CD4-positive, alpha-beta memory T cell (primary cell): ENCODE measurements at regions not wholly inside any gene's neighbourhood (a gene's known extent, or its start where the extent isn't known, plus 50 kb on each side); places are given as distances from the start of the nearest gene placed in this dataset.

Experiments
- CTCF ChIA-PET: fragments of 350-600 bp; sonication (Branson Sonifier 250); formaldehyde crosslinking; loops from one replicate; lab custom pipeline; 2021; ENCODE audit warnings: inconsistent platforms; ENCODE audit not compliant: partially characterized antibody; lab: Charles Lee
- POLR2A ChIA-PET: fragments of 350-600 bp; sonication (Branson Sonifier 250); formaldehyde crosslinking; loops from one replicate; lab custom pipeline; 2021; ENCODE audit not compliant: partially characterized antibody; lab: Charles Lee
- DNase-seq, 5 donors: peaks; one replicate each; pipeline versions ENCODE4 v3.0.0 to v3.0.0-alpha.2; 2020 to 2022; ENCODE audit warnings: mixed read lengths in 1 of 5
- H3K27ac ChIP-seq: one replicate; pipeline ENCODE4 v1.7.0; 2013; ENCODE audit warnings: low read depth, low read length
- H3K27me3 ChIP-seq: 2 replicates; pipeline ENCODE4 v1.7.0; 2013; ENCODE audit warnings: mild to moderate bottlenecking, low read length, moderate library complexity; ENCODE audit not compliant: insufficient read depth
- H3K36me3 ChIP-seq: 2 replicates; pipeline ENCODE4 v1.7.0; 2013; ENCODE audit warnings: mild to moderate bottlenecking, low read length, moderate library complexity; ENCODE audit not compliant: insufficient read depth
- H3K4me1 ChIP-seq: 2 replicates; pipeline ENCODE4 v1.7.0; 2013; ENCODE audit warnings: mild to moderate bottlenecking, low read length, moderate library complexity; ENCODE audit not compliant: insufficient read depth
- H3K4me3 ChIP-seq, 2 donors: one replicate each; pipeline ENCODE4 v1.7.0; 2013; ENCODE audit warnings: low read length in 2 of 2, mild to moderate bottlenecking in 1 of 2
- H3K9me3 ChIP-seq, 2 donors: one replicate each; pipeline ENCODE4 v1.7.0; 2013; ENCODE audit warnings: low read length in 2 of 2, control low read depth in 1 of 2; ENCODE audit not compliant: control insufficient read depth in 1 of 2
- H3K27ac Mint-ChIP-seq, 7 donors: one replicate each; pipeline ENCODE4 v1.8.0; 2020 to 2021; ENCODE audit warnings: mixed read lengths in 7 of 7, mild to moderate bottlenecking in 6 of 7, inconsistent platforms in 3 of 7, moderate library complexity in 3 of 7
- H3K27me3 Mint-ChIP-seq, 2 donors: one replicate each; pipeline ENCODE4 v1.8.0; 2020 to 2021; ENCODE audit warnings: mixed read lengths in 2 of 2
- H3K36me3 Mint-ChIP-seq, 2 donors: one replicate each; pipeline ENCODE4 v1.8.0; 2020 to 2021; ENCODE audit warnings: mixed read lengths in 2 of 2, inconsistent platforms in 1 of 2, mild to moderate bottlenecking in 1 of 2
- H3K4me1 Mint-ChIP-seq, 4 donors: one replicate each; pipeline ENCODE4 v1.8.0; 2020 to 2021; ENCODE audit warnings: mixed read lengths in 4 of 4, mild to moderate bottlenecking in 1 of 4
- H3K4me3 Mint-ChIP-seq, 8 donors: one replicate each; pipeline ENCODE4 v1.8.0; 2020 to 2021; ENCODE audit warnings: mixed read lengths in 8 of 8, mild to moderate bottlenecking in 7 of 8, moderate library complexity in 6 of 8, inconsistent platforms in 3 of 8
- H3K9me3 Mint-ChIP-seq, 8 donors: one replicate each; pipeline ENCODE4 v1.8.0; 2020 to 2021; ENCODE audit warnings: mixed read lengths in 8 of 8, mild to moderate bottlenecking in 5 of 8, inconsistent platforms in 3 of 8, moderate library complexity in 1 of 8
- intact Hi-C: fragments of 100-400 bp; cut with micrococcal nuclease; formaldehyde crosslinking; loops from one replicate; pipeline ENCODE4 v1.15.1; 2023

GRCh38 chr5:115377468-115378217 lies 81.2 kb upstream of the CCDC112 start:
- intact Hi-C loops = no loop called here
- ChIA-PET POLR2A (no interaction called here), CTCF (interaction anchor here (0.6 kb wide), 1 partner anchor 9 kb away, joined by 3 read pairs; no protein-coding TSS in a partner anchor)
- no peaks in the 10 kb centered on the region for H3K9me3 Mint-ChIP-seq
- H3K36me3 Mint-ChIP-seq = no peaks in the 10 kb centered on the region
- H3K4me3 Mint-ChIP-seq = no peak overlapping the region
- H3K27ac Mint-ChIP-seq = no peak overlapping the region
- H3K4me3 ChIP-seq = no peak overlapping the region
- no peak for DNase-seq
- H3K27ac ChIP-seq = no peak overlapping the region
- no peaks in the 10 kb centered on the region for H3K4me1 ChIP-seq
- no peaks in the 10 kb centered on the region for H3K27me3 ChIP-seq
- H3K9me3 ChIP-seq = no peaks in the 10 kb centered on the region
- H3K27me3 Mint-ChIP-seq = no peaks in the 10 kb centered on the region
- H3K4me1 Mint-ChIP-seq = peaks cover 2 to 9% (median 7%) of the 10 kb centered on the region in 4 donors
- no peaks in the 10 kb centered on the region for H3K36me3 ChIP-seq

DNA sequence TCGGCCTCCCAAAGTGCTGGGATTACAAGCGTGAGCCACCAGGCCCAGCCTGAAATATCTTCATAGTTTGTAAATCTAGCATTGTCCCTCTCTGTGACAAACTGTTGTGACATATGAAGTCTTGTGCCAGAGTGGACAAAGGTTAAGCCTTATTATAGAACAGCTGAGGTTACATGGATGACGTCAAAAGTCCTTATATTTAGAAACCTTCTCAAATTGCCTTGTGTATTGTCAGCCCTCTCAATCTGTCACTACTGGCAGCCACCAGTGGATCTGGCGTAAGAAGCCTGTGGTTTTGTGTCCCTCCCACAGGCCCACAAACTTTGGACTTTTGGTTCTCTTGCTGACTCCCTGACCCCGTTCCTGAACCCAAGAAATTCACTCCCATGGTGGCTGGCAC lies 79.4 kb upstream of the CCDC112 start:
- ChIA-PET POLR2A (no interaction called here), CTCF (interaction anchor here (0.6 to 1.7 kb wide), 3 partner anchors 8 to 199 kb away, joined by 3 to 7 read pairs (median 3); no protein-coding TSS in a partner anchor)
- Mint-ChIP-seq H3K27me3 (no peaks in the 10 kb centered on the region), H3K27ac (no peak overlapping the region), H3K4me1 (peaks cover 2 to 9% (median 7%) of the 10 kb centered on the region in 4 donors), H3K36me3 (no peaks in the 10 kb centered on the region), H3K9me3 (peaks cover 0 to 1% (median 0%) of the 10 kb centered on the region in 8 donors), H3K4me3 (no peak overlapping the region)
- intact Hi-C loops = no loop called here
- H3K27ac ChIP-seq = no peak overlapping the region
- H3K27me3 ChIP-seq = no peaks in the 10 kb centered on the region
- H3K9me3 ChIP-seq = no peaks in the 10 kb centered on the region
- no peak for DNase-seq
- no peaks in the 10 kb centered on the region for H3K36me3 ChIP-seq
- no peaks in the 10 kb centered on the region for H3K4me1 ChIP-seq
- H3K4me3 ChIP-seq = no peak overlapping the region

DNA sequence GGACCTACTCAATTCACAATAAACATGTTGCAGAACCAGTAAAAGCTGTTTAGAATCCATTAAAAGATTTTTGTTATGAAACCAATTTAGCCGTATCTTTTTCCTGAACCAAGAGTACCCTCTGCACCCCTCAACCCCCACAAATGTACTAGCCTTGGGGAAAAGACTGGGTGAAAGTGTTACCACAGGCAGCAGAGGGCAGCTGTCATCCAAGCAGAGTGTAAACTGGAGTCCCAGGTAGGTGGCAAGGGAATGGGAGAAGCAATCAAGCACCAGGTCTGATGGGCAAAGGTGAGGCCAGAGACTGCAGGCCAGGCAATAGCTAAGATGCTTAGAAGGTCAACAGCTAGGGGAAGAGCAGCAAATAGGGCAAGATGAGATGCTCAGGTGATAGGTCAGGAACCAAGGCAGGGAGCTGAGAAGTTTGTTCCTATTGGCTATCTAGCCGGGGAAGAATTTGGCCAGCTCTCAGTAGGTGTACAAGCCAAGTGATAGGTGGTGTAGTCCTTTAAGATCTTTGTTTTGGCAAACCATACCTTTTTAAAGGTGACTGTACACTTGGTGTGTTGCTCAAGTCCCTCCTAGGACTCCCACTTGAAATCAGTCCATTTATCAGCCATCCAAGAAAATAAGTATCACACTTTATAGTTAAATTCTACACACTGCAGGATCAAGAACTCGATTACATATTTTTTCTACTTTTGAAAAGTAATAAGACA lies 77.8 kb upstream of the CCDC112 start:
- POLR2A ChIA-PET = no interaction called here
- CTCF ChIA-PET = interaction anchor here (1.7 kb wide), 1 partner anchor 200 kb away, joined by 7 read pairs; no protein-coding TSS in a partner anchor
- no peak overlapping the region for H3K4me3 ChIP-seq
- Mint-ChIP-seq H3K4me1 (peaks cover 0 to 4% (median 3%) of the 10 kb centered on the region in 4 donors), H3K27ac (no peak overlapping the region), H3K4me3 (no peak overlapping the region), H3K36me3 (no peaks in the 10 kb centered on the region), H3K9me3 (peaks cover 0 to 1% (median 0%) of the 10 kb centered on the region in 8 donors), H3K27me3 (no peaks in the 10 kb centered on the region)
- intact Hi-C loops = no loop called here
- H3K27ac ChIP-seq = no peak overlapping the region
- H3K27me3 ChIP-seq = no peaks in the 10 kb centered on the region
- H3K4me1 ChIP-seq = no peaks in the 10 kb centered on the region
- no peak for DNase-seq
- H3K36me3 ChIP-seq = no peaks in the 10 kb centered on the region
- no peaks in the 10 kb centered on the region for H3K9me3 ChIP-seq

GRCh38 chr5:115372146-115372545 lies 75.7 kb upstream of the CCDC112 start:
- Histone ChIP-seq H3K9me3 (no peaks in the 10 kb centered on the region), H3K4me1 (no peaks in the 10 kb centered on the region), H3K27ac (no peak overlapping the region), H3K27me3 (no peaks in the 10 kb centered on the region), H3K4me3 (no peak overlapping the region), H3K36me3 (no peaks in the 10 kb centered on the region)
- ChIA-PET POLR2A (no interaction called here), CTCF (no interaction called here)
- peaks cover 0 to 1% (median 0%) of the 10 kb centered on the region in 8 donors for H3K9me3 Mint-ChIP-seq
- no peak for DNase-seq
- no peak overlapping the region for H3K4me3 Mint-ChIP-seq
- H3K27me3 Mint-ChIP-seq = no peaks in the 10 kb centered on the region
- no peaks in the 10 kb centered on the region for H3K4me1 Mint-ChIP-seq
- no peaks in the 10 kb centered on the region for H3K36me3 Mint-ChIP-seq
- intact Hi-C loops = no loop called here
- H3K27ac Mint-ChIP-seq = no peak overlapping the region

- H3K4me1 Mint-ChIP-seq = no peaks in the 10 kb centered on the region
- H3K27ac ChIP-seq = no peak overlapping the region
- POLR2A ChIA-PET = no interaction called here
- H3K4me1 ChIP-seq = no peaks in the 10 kb centered on the region
- H3K4me3 Mint-ChIP-seq = no peak overlapping the region
- intact Hi-C loops = no loop called here
- DNase-seq = no peak
- no peaks in the 10 kb centered on the region for H3K36me3 ChIP-seq
- H3K27me3 Mint-ChIP-seq = no peaks in the 10 kb centered on the region
- H3K4me3 ChIP-seq = no peak overlapping the region
- no peaks in the 10 kb centered on the region for H3K27me3 ChIP-seq
- H3K9me3 ChIP-seq = no peaks in the 10 kb centered on the region
- no peaks in the 10 kb centered on the region for H3K36me3 Mint-ChIP-seq
- CTCF ChIA-PET = interaction anchor here (0.7 kb wide), 1 partner anchor 7 kb away, joined by 3 read pairs; no protein-coding TSS in a partner anchor
- H3K9me3 Mint-ChIP-seq = peaks cover 0 to 1% (median 0%) of the 10 kb centered on the region in 8 donors
- no peak overlapping the region for H3K27ac Mint-ChIP-seq
These were observed 73.1 kb upstream of the CCDC112 start for GRCh38 chr5:115369430-115370144.

- ChIA-PET POLR2A (no interaction called here), CTCF (no interaction called here)
- Mint-ChIP-seq H3K4me1 (no peaks in the 10 kb centered on the region), H3K27ac (no peak overlapping the region), H3K4me3 (no peak overlapping the region), H3K9me3 (no peaks in the 10 kb centered on the region), H3K27me3 (no peaks in the 10 kb centered on the region), H3K36me3 (no peaks in the 10 kb centered on the region)
- no peaks in the 10 kb centered on the region for H3K27me3 ChIP-seq
- no peak overlapping the region for H3K27ac ChIP-seq
- H3K4me3 ChIP-seq = no peak overlapping the region
- no peaks in the 10 kb centered on the region for H3K4me1 ChIP-seq
- H3K36me3 ChIP-seq = no peaks in the 10 kb centered on the region
- no peak for DNase-seq
- intact Hi-C loops = no loop called here
- no peaks in the 10 kb centered on the region for H3K9me3 ChIP-seq
These were observed 69.8 kb upstream of the CCDC112 start for GRCh38 chr5:115366223-115366622.

DNA sequence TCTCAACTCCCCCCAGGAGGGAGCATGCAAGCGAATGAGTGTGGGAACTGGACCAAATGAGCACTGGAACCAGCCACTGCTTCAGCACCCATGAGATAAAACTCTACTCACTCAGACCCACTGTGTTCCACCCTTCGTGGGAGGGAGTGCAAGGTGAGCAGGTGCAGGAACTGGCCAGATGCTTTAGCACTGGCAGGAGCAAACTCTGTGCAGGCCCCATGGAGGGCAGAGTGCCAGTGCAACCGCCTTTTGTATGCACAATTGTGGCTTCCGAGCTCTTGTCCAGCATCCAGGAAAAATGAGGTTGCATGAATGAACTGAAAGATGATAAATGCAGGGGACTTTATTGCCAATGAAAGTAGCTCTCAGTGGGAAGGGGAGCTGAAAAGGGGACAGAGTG lies 67.4 kb upstream of the CCDC112 start:
- H3K36me3 ChIP-seq = no peaks in the 10 kb centered on the region
- no peak for DNase-seq
- H3K9me3 Mint-ChIP-seq = no peaks in the 10 kb centered on the region
- H3K36me3 Mint-ChIP-seq = no peaks in the 10 kb centered on the region
- POLR2A ChIA-PET = no interaction called here
- intact Hi-C loops = no loop called here
- H3K4me3 Mint-ChIP-seq = no peak overlapping the region
- H3K9me3 ChIP-seq = no peaks in the 10 kb centered on the region
- no peak overlapping the region for H3K4me3 ChIP-seq
- H3K4me1 Mint-ChIP-seq = no peaks in the 10 kb centered on the region
- no peak overlapping the region for H3K27ac Mint-ChIP-seq
- H3K4me1 ChIP-seq = no peaks in the 10 kb centered on the region
- H3K27me3 Mint-ChIP-seq = peaks cover 0 to 2% of the 10 kb centered on the region in 2 donors
- CTCF ChIA-PET = no interaction called here
- H3K27ac ChIP-seq = no peak overlapping the region
- no peaks in the 10 kb centered on the region for H3K27me3 ChIP-seq
